ENCODE measurements at regions not wholly inside any gene's neighbourhood (a gene's known extent, or its start where the extent isn't known, plus 50 kb on each side); places are given as distances from the start of the nearest gene placed in this dataset.

DNA sequence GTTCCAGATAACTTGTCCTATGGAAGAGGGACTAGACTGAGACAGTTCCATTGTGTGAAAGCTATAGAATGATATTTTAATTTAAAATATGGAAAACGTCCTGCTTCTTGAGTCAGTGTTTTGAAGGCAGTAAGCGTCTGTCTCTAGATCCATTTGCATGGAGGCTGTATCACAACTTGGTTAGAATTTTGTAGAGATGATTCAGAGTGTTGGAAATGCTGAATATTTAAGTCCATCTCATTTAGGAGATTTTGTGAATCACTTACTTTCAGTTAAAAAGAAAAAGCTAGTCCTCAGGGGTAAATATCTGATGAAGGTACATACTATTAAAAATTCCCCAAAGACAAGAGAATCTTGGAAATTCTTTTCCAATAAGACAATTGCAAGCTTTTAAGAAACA, 72.7 kb downstream of the FANCF start:
- TF ChIP-seq, protein P1, sequence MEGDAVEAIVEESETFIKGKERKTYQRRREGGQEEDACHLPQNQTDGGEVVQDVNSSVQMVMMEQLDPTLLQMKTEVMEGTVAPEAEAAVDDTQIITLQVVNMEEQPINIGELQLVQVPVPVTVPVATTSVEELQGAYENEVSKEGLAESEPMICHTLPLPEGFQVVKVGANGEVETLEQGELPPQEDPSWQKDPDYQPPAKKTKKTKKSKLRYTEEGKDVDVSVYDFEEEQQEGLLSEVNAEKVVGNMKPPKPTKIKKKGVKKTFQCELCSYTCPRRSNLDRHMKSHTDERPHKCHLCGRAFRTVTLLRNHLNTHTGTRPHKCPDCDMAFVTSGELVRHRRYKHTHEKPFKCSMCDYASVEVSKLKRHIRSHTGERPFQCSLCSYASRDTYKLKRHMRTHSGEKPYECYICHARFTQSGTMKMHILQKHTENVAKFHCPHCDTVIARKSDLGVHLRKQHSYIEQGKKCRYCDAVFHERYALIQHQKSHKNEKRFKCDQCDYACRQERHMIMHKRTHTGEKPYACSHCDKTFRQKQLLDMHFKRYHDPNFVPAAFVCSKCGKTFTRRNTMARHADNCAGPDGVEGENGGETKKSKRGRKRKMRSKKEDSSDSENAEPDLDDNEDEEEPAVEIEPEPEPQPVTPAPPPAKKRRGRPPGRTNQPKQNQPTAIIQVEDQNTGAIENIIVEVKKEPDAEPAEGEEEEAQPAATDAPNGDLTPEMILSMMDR (conservative IDR thresholded peaks at IDR 0.05; ENCODE audit: low read length): no peak
- no peak for TF ChIP-seq EZH2phosphoT487 (IDR thresholded peaks at IDR 0.05; ENCODE audit: borderline replicate concordance)

All from Loucy (cell line).